ENCODE measurements at regions not wholly inside any gene's neighbourhood (a gene's known extent, or its start where the extent isn't known, plus 50 kb on each side); places are given as distances from the start of the nearest gene placed in this dataset.

- TF ChIP-seq, protein P1, sequence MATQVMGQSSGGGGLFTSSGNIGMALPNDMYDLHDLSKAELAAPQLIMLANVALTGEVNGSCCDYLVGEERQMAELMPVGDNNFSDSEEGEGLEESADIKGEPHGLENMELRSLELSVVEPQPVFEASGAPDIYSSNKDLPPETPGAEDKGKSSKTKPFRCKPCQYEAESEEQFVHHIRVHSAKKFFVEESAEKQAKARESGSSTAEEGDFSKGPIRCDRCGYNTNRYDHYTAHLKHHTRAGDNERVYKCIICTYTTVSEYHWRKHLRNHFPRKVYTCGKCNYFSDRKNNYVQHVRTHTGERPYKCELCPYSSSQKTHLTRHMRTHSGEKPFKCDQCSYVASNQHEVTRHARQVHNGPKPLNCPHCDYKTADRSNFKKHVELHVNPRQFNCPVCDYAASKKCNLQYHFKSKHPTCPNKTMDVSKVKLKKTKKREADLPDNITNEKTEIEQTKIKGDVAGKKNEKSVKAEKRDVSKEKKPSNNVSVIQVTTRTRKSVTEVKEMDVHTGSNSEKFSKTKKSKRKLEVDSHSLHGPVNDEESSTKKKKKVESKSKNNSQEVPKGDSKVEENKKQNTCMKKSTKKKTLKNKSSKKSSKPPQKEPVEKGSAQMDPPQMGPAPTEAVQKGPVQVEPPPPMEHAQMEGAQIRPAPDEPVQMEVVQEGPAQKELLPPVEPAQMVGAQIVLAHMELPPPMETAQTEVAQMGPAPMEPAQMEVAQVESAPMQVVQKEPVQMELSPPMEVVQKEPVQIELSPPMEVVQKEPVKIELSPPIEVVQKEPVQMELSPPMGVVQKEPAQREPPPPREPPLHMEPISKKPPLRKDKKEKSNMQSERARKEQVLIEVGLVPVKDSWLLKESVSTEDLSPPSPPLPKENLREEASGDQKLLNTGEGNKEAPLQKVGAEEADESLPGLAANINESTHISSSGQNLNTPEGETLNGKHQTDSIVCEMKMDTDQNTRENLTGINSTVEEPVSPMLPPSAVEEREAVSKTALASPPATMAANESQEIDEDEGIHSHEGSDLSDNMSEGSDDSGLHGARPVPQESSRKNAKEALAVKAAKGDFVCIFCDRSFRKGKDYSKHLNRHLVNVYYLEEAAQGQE (IDR thresholded peaks at IDR 0.05; ENCODE audit: unreplicated experiment): no peak
- no peak for TF ChIP-seq POLR2AphosphoS5 (IDR thresholded peaks at IDR 0.05; ENCODE audit: low read depth)
Measured at GRCh38 chr15:27655056-27655455, 444.1 kb downstream of the OCA2 start (continued).

DNA sequence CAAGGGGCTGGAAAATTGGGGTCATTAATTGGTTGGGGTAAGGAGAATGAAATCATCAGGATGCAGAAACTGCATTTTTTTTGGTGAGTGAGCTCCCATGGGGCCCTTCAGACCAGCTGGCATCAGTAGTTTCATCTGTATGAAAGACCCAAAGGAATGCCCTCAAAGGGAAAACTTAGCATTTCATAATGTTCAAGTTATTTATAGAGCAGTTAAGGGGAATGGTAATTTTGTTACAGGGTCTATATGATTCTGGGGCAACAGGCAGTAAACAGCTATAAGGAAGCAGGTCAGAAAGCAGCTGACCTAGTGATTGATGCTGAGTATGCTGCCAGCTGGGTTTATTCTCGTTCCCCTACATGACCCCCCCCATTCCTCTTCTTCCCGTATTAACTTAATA lies 448.9 kb downstream of the OCA2 start:
- Mint-ChIP-seq H3K4me3 (no peak overlapping the region), H3K9me3 (peaks cover 4% of the 10 kb centered on the region; the same call in 2 of the 3 replicates), H3K27me3 (ENCODE audit: insufficient read depth, low read depth, poor library complexity) (peaks cover 2% of the 10 kb centered on the region), H3K27ac (no peak overlapping the region), H3K36me3 (ENCODE audit: low read depth) (no peaks in the 10 kb centered on the region), H3K4me1 (peaks cover 14% of the 10 kb centered on the region; the same call in 2 of the 3 replicates)
- no peaks in the 10 kb centered on the region for H3F3A ChIP-seq (replicated peaks; ENCODE audit: low read depth)
- H3K79me2 ChIP-seq (replicated peaks; ENCODE audit: insufficient read depth): no peaks in the 10 kb centered on the region
- H3K4me3 ChIP-seq: no peak overlapping the region
- DNase-seq (ENCODE audit: low spot score): no peak
- no peaks in the 10 kb centered on the region for H3K9me2 ChIP-seq (ENCODE audit: insufficient read depth)
- H2AFZ ChIP-seq: no peak overlapping the region
- no peaks in the 10 kb centered on the region for H3K27me3 ChIP-seq (ENCODE audit: insufficient read depth)
- no peak overlapping the region for H3K4me2 ChIP-seq
- H4K20me1 ChIP-seq (replicated peaks; ENCODE audit: insufficient read depth): no peaks in the 10 kb centered on the region
- TF ChIP-seq CREB1 (CRISPR knock-in tag; IDR thresholded peaks at IDR 0.05; ENCODE audit: low read depth): no peak
- no peak for TF ChIP-seq JUNB (IDR thresholded peaks at IDR 0.05; ENCODE audit: unreplicated experiment)
- no peak for TF ChIP-seq ETS1 (IDR thresholded peaks at IDR 0.05)
- TF ChIP-seq EZH2 (IDR thresholded peaks at IDR 0.05; ENCODE audit: low read depth, unreplicated experiment): no peak
- H3K27ac ChIP-seq (ENCODE audit: low read depth): no peak overlapping the region
- no peaks in the 10 kb centered on the region for H3K36me3 ChIP-seq (ENCODE audit: insufficient read depth)
- no peak for ATAC-seq
- peaks cover 10% of the 10 kb centered on the region; the same call in 1 of the 2 replicates for H3K4me1 ChIP-seq (ENCODE audit: insufficient read depth)

GRCh38 chr15:27648359-27648758 lies 450.8 kb downstream of the OCA2 start:
- H3K9me2 ChIP-seq (ENCODE audit: insufficient read depth): 0 out of 2 replicates have a peak, but pooled peaks cover 6% of the 10 kb centered on the region
- H3K27ac ChIP-seq (ENCODE audit: low read depth): no peak overlapping the region
- H3K9me3 Mint-ChIP-seq: peaks cover 1% of the 10 kb centered on the region; the same call in 1 of the 3 replicates
- H3K79me2 ChIP-seq (replicated peaks; ENCODE audit: insufficient read depth): no peaks in the 10 kb centered on the region
- H3K4me2 ChIP-seq: no peak overlapping the region
- H3K36me3 ChIP-seq (ENCODE audit: insufficient read depth): no peaks in the 10 kb centered on the region
- H3K27me3 Mint-ChIP-seq (ENCODE audit: insufficient read depth, low read depth, poor library complexity): peaks cover 2% of the 10 kb centered on the region
- H4K20me1 ChIP-seq (replicated peaks; ENCODE audit: insufficient read depth): no peaks in the 10 kb centered on the region
- H3K4me3 Mint-ChIP-seq: no peak overlapping the region
- no peak overlapping the region for H2AFZ ChIP-seq
- H3F3A ChIP-seq (replicated peaks; ENCODE audit: low read depth): no peaks in the 10 kb centered on the region
- H3K4me1 ChIP-seq (ENCODE audit: insufficient read depth): peaks cover 10% of the 10 kb centered on the region; the same call in 1 of the 2 replicates
- no peak overlapping the region for H3K4me3 ChIP-seq
- no peak overlapping the region for H3K27ac Mint-ChIP-seq
- no peak for DNase-seq (ENCODE audit: low spot score)
- no peak for ATAC-seq
- peaks cover 18% of the 10 kb centered on the region; the same call in 2 of the 3 replicates for H3K4me1 Mint-ChIP-seq
- no peaks in the 10 kb centered on the region for H3K27me3 ChIP-seq (ENCODE audit: insufficient read depth)
- H3K36me3 Mint-ChIP-seq (ENCODE audit: low read depth): no peaks in the 10 kb centered on the region
- TF ChIP-seq, protein P2, sequence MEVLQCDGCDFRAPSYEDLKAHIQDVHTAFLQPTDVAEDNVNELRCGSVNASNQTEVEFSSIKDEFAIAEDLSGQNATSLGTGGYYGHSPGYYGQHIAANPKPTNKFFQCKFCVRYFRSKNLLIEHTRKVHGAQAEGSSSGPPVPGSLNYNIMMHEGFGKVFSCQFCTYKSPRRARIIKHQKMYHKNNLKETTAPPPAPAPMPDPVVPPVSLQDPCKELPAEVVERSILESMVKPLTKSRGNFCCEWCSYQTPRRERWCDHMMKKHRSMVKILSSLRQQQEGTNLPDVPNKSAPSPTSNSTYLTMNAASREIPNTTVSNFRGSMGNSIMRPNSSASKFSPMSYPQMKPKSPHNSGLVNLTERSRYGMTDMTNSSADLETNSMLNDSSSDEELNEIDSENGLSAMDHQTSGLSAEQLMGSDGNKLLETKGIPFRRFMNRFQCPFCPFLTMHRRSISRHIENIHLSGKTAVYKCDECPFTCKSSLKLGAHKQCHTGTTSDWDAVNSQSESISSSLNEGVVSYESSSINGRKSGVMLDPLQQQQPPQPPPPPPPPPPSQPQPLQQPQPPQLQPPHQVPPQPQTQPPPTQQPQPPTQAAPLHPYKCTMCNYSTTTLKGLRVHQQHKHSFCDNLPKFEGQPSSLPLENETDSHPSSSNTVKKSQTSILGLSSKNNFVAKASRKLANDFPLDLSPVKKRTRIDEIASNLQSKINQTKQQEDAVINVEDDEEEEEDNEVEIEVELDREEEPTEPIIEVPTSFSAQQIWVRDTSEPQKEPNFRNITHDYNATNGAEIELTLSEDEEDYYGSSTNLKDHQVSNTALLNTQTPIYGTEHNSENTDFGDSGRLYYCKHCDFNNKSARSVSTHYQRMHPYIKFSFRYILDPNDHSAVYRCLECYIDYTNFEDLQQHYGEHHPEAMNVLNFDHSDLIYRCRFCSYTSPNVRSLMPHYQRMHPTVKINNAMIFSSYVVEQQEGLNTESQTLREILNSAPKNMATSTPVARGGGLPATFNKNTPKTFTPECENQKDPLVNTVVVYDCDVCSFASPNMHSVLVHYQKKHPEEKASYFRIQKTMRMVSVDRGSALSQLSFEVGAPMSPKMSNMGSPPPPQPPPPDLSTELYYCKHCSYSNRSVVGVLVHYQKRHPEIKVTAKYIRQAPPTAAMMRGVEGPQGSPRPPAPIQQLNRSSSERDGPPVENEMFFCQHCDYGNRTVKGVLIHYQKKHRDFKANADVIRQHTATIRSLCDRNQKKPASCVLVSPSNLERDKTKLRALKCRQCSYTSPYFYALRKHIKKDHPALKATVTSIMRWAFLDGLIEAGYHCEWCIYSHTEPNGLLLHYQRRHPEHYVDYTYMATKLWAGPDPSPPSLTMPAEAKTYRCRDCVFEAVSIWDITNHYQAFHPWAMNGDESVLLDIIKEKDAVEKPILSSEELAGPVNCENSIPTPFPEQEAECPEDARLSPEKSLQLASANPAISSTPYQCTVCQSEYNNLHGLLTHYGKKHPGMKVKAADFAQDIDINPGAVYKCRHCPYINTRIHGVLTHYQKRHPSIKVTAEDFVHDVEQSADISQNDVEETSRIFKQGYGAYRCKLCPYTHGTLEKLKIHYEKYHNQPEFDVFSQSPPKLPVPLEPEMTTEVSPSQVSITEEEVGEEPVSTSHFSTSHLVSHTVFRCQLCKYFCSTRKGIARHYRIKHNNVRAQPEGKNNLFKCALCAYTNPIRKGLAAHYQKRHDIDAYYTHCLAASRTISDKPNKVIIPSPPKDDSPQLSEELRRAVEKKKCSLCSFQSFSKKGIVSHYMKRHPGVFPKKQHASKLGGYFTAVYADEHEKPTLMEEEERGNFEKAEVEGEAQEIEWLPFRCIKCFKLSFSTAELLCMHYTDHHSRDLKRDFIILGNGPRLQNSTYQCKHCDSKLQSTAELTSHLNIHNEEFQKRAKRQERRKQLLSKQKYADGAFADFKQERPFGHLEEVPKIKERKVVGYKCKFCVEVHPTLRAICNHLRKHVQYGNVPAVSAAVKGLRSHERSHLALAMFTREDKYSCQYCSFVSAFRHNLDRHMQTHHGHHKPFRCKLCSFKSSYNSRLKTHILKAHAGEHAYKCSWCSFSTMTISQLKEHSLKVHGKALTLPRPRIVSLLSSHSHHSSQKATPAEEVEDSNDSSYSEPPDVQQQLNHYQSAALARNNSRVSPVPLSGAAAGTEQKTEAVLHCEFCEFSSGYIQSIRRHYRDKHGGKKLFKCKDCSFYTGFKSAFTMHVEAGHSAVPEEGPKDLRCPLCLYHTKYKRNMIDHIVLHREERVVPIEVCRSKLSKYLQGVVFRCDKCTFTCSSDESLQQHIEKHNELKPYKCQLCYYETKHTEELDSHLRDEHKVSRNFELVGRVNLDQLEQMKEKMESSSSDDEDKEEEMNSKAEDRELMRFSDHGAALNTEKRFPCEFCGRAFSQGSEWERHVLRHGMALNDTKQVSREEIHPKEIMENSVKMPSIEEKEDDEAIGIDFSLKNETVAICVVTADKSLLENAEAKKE (CRISPR knock-in tag; IDR thresholded peaks at IDR 0.05): no peak
- TF ChIP-seq, protein P3, sequence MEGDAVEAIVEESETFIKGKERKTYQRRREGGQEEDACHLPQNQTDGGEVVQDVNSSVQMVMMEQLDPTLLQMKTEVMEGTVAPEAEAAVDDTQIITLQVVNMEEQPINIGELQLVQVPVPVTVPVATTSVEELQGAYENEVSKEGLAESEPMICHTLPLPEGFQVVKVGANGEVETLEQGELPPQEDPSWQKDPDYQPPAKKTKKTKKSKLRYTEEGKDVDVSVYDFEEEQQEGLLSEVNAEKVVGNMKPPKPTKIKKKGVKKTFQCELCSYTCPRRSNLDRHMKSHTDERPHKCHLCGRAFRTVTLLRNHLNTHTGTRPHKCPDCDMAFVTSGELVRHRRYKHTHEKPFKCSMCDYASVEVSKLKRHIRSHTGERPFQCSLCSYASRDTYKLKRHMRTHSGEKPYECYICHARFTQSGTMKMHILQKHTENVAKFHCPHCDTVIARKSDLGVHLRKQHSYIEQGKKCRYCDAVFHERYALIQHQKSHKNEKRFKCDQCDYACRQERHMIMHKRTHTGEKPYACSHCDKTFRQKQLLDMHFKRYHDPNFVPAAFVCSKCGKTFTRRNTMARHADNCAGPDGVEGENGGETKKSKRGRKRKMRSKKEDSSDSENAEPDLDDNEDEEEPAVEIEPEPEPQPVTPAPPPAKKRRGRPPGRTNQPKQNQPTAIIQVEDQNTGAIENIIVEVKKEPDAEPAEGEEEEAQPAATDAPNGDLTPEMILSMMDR (conservative IDR thresholded peaks at IDR 0.05; ENCODE audit: low read depth in 2 of 2): no peak
